ENCODE measurements at regions not wholly inside any gene's neighbourhood (a gene's known extent, or its start where the extent isn't known, plus 50 kb on each side); places are given as distances from the start of the nearest gene placed in this dataset.

- DNase-seq, result no peak
- Histone ChIP-seq H3K27me3 (replicated peaks; ENCODE audit: control insufficient read depth, insufficient read depth, low read length, poor library complexity, severe bottlenecking) (peaks cover 3% of the 10 kb centered on the region), H3K27ac (ENCODE audit: insufficient read depth, low read length, poor library complexity, severe bottlenecking) (no peak overlapping the region), H3K4me1 (ENCODE audit: control insufficient read depth, insufficient read depth, low read length, poor library complexity, severe bottlenecking) (no peaks in the 10 kb centered on the region), H3K9me3 (ENCODE audit: control insufficient read depth, low read length) (no peaks in the 10 kb centered on the region), H3K4me3 (ENCODE audit: insufficient read depth, low read depth, low read length, poor library complexity, severe bottlenecking) (no peak overlapping the region), H3K36me3 (ENCODE audit: control insufficient read depth, insufficient read depth, low read length) (no peaks in the 10 kb centered on the region)
Observed at GRCh38 chr6:1244941-1245340, 67.0 kb upstream of the FOXQ1 start.

DNA sequence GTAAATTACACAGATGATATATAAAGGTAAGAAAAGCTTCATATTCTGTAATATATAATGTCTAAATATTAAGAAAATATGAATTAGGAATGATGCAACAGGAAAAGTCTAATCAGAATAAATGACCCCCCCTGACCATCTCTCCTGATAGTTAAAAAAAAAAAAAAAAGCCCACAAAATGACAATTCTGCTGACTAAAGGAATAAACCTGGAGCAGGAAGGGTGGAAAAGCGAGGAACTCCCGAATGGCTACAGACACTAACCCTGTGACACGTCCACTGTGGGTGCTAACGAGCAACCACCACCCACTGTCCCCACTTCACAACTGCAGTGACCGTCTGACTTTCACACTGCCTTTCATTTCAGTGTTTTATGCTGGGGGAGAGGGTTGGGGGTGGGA, 67.6 kb upstream of the FOXQ1 start:
- Histone ChIP-seq H3K27me3 (replicated peaks; ENCODE audit: control insufficient read depth, insufficient read depth, low read length, poor library complexity, severe bottlenecking) (peaks cover 4% of the 10 kb centered on the region), H3K4me3 (ENCODE audit: insufficient read depth, low read depth, low read length, poor library complexity, severe bottlenecking) (no peak overlapping the region), H3K27ac (ENCODE audit: insufficient read depth, low read length, poor library complexity, severe bottlenecking) (no peak overlapping the region), H3K9me3 (ENCODE audit: control insufficient read depth, low read length) (no peaks in the 10 kb centered on the region), H3K4me1 (ENCODE audit: control insufficient read depth, insufficient read depth, low read length, poor library complexity, severe bottlenecking) (no peaks in the 10 kb centered on the region), H3K36me3 (ENCODE audit: control insufficient read depth, insufficient read depth, low read length) (no peaks in the 10 kb centered on the region)
- DNase-seq, result no peak

GRCh38 chr6:1242446-1242845, 69.5 kb upstream of the FOXQ1 start:
- Histone ChIP-seq H3K4me3 (ENCODE audit: insufficient read depth, low read depth, low read length, poor library complexity, severe bottlenecking) (no peak overlapping the region), H3K9me3 (ENCODE audit: control insufficient read depth, low read length) (no peaks in the 10 kb centered on the region)

DNA sequence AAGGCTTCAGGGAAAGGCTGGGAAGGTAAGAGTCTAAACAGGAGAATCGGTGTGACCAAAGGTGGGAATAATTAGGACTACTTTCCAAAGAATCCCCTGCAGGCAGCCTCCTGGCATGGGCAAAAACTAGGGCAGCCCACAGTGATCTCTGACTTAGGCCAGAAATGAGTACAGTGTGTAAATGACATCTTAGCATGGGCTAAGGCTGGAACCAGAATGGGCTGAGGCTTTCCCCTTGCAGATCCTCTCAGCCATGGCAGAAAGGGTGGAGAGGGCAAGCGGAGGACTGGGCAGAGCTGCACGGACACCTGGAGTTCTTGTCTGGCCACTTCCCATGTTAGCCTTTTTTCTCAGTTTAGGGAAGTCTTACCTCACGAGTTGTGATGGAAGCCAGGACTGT, 69.9 kb upstream of the FOXQ1 start:
- Histone ChIP-seq H3K4me3 (ENCODE audit: insufficient read depth, low read depth, low read length, poor library complexity, severe bottlenecking) (no peak overlapping the region), H3K27ac (ENCODE audit: insufficient read depth, low read length, poor library complexity, severe bottlenecking) (no peak overlapping the region), H3K27me3 (replicated peaks; ENCODE audit: control insufficient read depth, insufficient read depth, low read length, poor library complexity, severe bottlenecking) (peaks cover 4% of the 10 kb centered on the region), H3K36me3 (ENCODE audit: control insufficient read depth, insufficient read depth, low read length) (no peaks in the 10 kb centered on the region), H3K9me3 (ENCODE audit: control insufficient read depth, low read length) (no peaks in the 10 kb centered on the region), H3K4me1 (ENCODE audit: control insufficient read depth, insufficient read depth, low read length, poor library complexity, severe bottlenecking) (no peaks in the 10 kb centered on the region)
- DNase-seq, result no peak

More at GRCh38 chr6:1242446-1242845, 69.5 kb upstream of the FOXQ1 start:
- Histone ChIP-seq H3K36me3 (ENCODE audit: control insufficient read depth, insufficient read depth, low read length) (no peaks in the 10 kb centered on the region), H3K27me3 (replicated peaks; ENCODE audit: control insufficient read depth, insufficient read depth, low read length, poor library complexity, severe bottlenecking) (peaks cover 4% of the 10 kb centered on the region), H3K27ac (ENCODE audit: insufficient read depth, low read length, poor library complexity, severe bottlenecking) (no peak overlapping the region), H3K4me1 (ENCODE audit: control insufficient read depth, insufficient read depth, low read length, poor library complexity, severe bottlenecking) (no peaks in the 10 kb centered on the region)
- no peak for DNase-seq

GRCh38 chr6:1240766-1241318, 71.1 kb upstream of the FOXQ1 start:
- no peak overlapping the region for H3K4me3 ChIP-seq (ENCODE audit: insufficient read depth, low read depth, low read length, poor library complexity, severe bottlenecking)
- H3K27ac ChIP-seq (ENCODE audit: insufficient read depth, low read length, poor library complexity, severe bottlenecking), result no peak overlapping the region
- H3K36me3 ChIP-seq (ENCODE audit: control insufficient read depth, insufficient read depth, low read length), result no peaks in the 10 kb centered on the region
- H3K27me3 ChIP-seq (replicated peaks; ENCODE audit: control insufficient read depth, insufficient read depth, low read length, poor library complexity, severe bottlenecking), result peaks cover 4% of the 10 kb centered on the region
- no peak for DNase-seq
- H3K4me1 ChIP-seq (ENCODE audit: control insufficient read depth, insufficient read depth, low read length, poor library complexity, severe bottlenecking), result no peaks in the 10 kb centered on the region
- H3K9me3 ChIP-seq (ENCODE audit: control insufficient read depth, low read length), result no peaks in the 10 kb centered on the region

DNA sequence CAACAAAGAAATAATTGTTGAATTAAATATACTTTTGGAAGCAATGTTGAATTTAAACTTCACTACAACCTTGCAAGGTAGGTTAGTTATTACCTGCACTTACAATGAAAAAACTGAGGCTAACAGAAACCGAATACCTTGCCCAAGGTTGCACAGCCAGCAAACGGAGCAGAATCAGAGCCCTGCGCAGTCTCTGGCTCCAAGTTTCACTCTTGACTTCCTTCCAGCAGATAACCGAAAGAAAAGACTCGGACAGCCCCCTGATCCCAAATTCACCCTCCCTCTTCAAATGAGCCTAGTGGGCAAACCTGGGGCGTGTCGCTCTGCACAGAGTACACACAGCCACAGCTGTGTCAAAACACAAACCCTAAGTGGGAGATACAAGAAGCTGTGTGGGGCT, 72.1 kb upstream of the FOXQ1 start:
- no peak overlapping the region for H3K27ac ChIP-seq (ENCODE audit: insufficient read depth, low read length, poor library complexity, severe bottlenecking)
- H3K27me3 ChIP-seq (replicated peaks; ENCODE audit: control insufficient read depth, insufficient read depth, low read length, poor library complexity, severe bottlenecking), result peaks cover 4% of the 10 kb centered on the region
- H3K9me3 ChIP-seq (ENCODE audit: control insufficient read depth, low read length), result no peaks in the 10 kb centered on the region
- no peaks in the 10 kb centered on the region for H3K4me1 ChIP-seq (ENCODE audit: control insufficient read depth, insufficient read depth, low read length, poor library complexity, severe bottlenecking)
- no peak for DNase-seq
- no peaks in the 10 kb centered on the region for H3K36me3 ChIP-seq (ENCODE audit: control insufficient read depth, insufficient read depth, low read length)
- H3K4me3 ChIP-seq (ENCODE audit: insufficient read depth, low read depth, low read length, poor library complexity, severe bottlenecking), result no peak overlapping the region

GRCh38 chr6:1238040-1238439, 73.9 kb upstream of the FOXQ1 start:
- H3K27ac ChIP-seq (ENCODE audit: insufficient read depth, low read length, poor library complexity, severe bottlenecking), result no peak overlapping the region
- DNase-seq, result no peak
- H3K4me1 ChIP-seq (ENCODE audit: control insufficient read depth, insufficient read depth, low read length, poor library complexity, severe bottlenecking), result no peaks in the 10 kb centered on the region
- H3K36me3 ChIP-seq (ENCODE audit: control insufficient read depth, insufficient read depth, low read length), result no peaks in the 10 kb centered on the region
- no peak overlapping the region for H3K4me3 ChIP-seq (ENCODE audit: insufficient read depth, low read depth, low read length, poor library complexity, severe bottlenecking)
- no peaks in the 10 kb centered on the region for H3K9me3 ChIP-seq (ENCODE audit: control insufficient read depth, low read length)
- peaks cover 4% of the 10 kb centered on the region for H3K27me3 ChIP-seq (replicated peaks; ENCODE audit: control insufficient read depth, insufficient read depth, low read length, poor library complexity, severe bottlenecking)

GRCh38 chr6:1237636-1238035, 74.3 kb upstream of the FOXQ1 start:
- Histone ChIP-seq H3K4me3 (ENCODE audit: insufficient read depth, low read depth, low read length, poor library complexity, severe bottlenecking) (no peak overlapping the region), H3K27me3 (replicated peaks; ENCODE audit: control insufficient read depth, insufficient read depth, low read length, poor library complexity, severe bottlenecking) (peaks cover 4% of the 10 kb centered on the region), H3K27ac (ENCODE audit: insufficient read depth, low read length, poor library complexity, severe bottlenecking) (no peak overlapping the region), H3K9me3 (ENCODE audit: control insufficient read depth, low read length) (no peaks in the 10 kb centered on the region), H3K36me3 (ENCODE audit: control insufficient read depth, insufficient read depth, low read length) (no peaks in the 10 kb centered on the region), H3K4me1 (ENCODE audit: control insufficient read depth, insufficient read depth, low read length, poor library complexity, severe bottlenecking) (no peaks in the 10 kb centered on the region)
- no peak for DNase-seq

DNA sequence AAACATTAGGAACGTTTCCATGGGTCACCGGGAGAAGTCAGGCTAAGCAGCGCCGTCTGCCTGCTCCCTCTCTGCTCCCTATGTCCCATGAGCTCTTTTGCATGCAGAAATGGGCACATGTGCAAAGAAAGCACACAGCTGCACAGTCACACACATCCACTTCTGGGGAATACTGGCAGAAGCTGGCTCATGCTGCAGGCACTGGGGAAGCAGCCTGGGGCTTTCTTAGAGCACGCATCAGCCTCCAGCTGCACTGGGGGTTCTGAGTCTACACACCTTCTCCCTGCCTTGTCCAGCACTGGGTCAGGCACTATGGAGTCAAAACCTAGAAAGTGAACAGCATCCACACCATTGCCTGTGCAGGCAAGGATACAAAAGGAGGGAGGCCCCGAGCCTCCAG, 76.1 kb upstream of the FOXQ1 start:
- Histone ChIP-seq H3K9me3 (ENCODE audit: control insufficient read depth, low read length) (no peaks in the 10 kb centered on the region), H3K36me3 (ENCODE audit: control insufficient read depth, insufficient read depth, low read length) (no peaks in the 10 kb centered on the region), H3K27ac (ENCODE audit: insufficient read depth, low read length, poor library complexity, severe bottlenecking) (no peak overlapping the region), H3K4me3 (ENCODE audit: insufficient read depth, low read depth, low read length, poor library complexity, severe bottlenecking) (no peak overlapping the region), H3K27me3 (replicated peaks; ENCODE audit: control insufficient read depth, insufficient read depth, low read length, poor library complexity, severe bottlenecking) (peaks cover 4% of the 10 kb centered on the region), H3K4me1 (ENCODE audit: control insufficient read depth, insufficient read depth, low read length, poor library complexity, severe bottlenecking) (no peaks in the 10 kb centered on the region)
- no peak for DNase-seq

GRCh38 chr6:1233924-1234323, 78.0 kb upstream of the FOXQ1 start:
- Histone ChIP-seq H3K36me3 (ENCODE audit: control insufficient read depth, insufficient read depth, low read length) (no peaks in the 10 kb centered on the region), H3K9me3 (ENCODE audit: control insufficient read depth, low read length) (no peaks in the 10 kb centered on the region), H3K4me1 (ENCODE audit: control insufficient read depth, insufficient read depth, low read length, poor library complexity, severe bottlenecking) (no peaks in the 10 kb centered on the region)

GRCh38 chr6:1232578-1232977, 79.3 kb upstream of the FOXQ1 start:
- Histone ChIP-seq H3K27me3 (replicated peaks; ENCODE audit: control insufficient read depth, insufficient read depth, low read length, poor library complexity, severe bottlenecking) (no peaks in the 10 kb centered on the region), H3K4me3 (ENCODE audit: insufficient read depth, low read depth, low read length, poor library complexity, severe bottlenecking) (no peak overlapping the region), H3K36me3 (ENCODE audit: control insufficient read depth, insufficient read depth, low read length) (no peaks in the 10 kb centered on the region), H3K9me3 (ENCODE audit: control insufficient read depth, low read length) (no peaks in the 10 kb centered on the region), H3K27ac (ENCODE audit: insufficient read depth, low read length, poor library complexity, severe bottlenecking) (no peak overlapping the region), H3K4me1 (ENCODE audit: control insufficient read depth, insufficient read depth, low read length, poor library complexity, severe bottlenecking) (no peaks in the 10 kb centered on the region)
- no peak for DNase-seq

More at GRCh38 chr6:1233924-1234323, 78.0 kb upstream of the FOXQ1 start:
- Histone ChIP-seq H3K4me3 (ENCODE audit: insufficient read depth, low read depth, low read length, poor library complexity, severe bottlenecking) (no peak overlapping the region), H3K27me3 (replicated peaks; ENCODE audit: control insufficient read depth, insufficient read depth, low read length, poor library complexity, severe bottlenecking) (no peaks in the 10 kb centered on the region), H3K27ac (ENCODE audit: insufficient read depth, low read length, poor library complexity, severe bottlenecking) (no peak overlapping the region)
- DNase-seq, result no peak

All from effector memory CD4-positive, alpha-beta T cell (primary cell).